Prostate gland (tissue), 2 donors: ENCODE measurements at regions not wholly inside any gene's neighbourhood (a gene's known extent, or its start where the extent isn't known, plus 50 kb on each side); places are given as distances from the start of the nearest gene placed in this dataset.
"Not testable (repeated sequence)": the region's sequence is repeated elsewhere in the genome, so short reads cannot be mapped to it uniquely, and the experiment has no call there.

Experiments
- DNase-seq: peaks from one replicate; pipeline ENCODE4 v3.0.0-alpha.2; 2019; ENCODE audit warnings: low spot score
- H3K27ac ChIP-seq, 2 donors: fragments of 200-600 bp; sonication (generic); 2 replicates each; pipeline ENCODE4 v1.5.1; 2017 to 2019
- H3K27me3 ChIP-seq: fragments of 200-600 bp; sonication (generic); replicated peaks from 2 replicates; pipeline ENCODE4 v1.5.1; 2019; ENCODE audit not compliant: insufficient read depth
- H3K36me3 ChIP-seq, 2 donors: fragments of 200-600 bp; sonication (generic); 1 replicate in 1 of 2; 2 replicates in 1 of 2; pipeline versions ENCODE4 v1.5.1 to v1.8.1; 2017 to 2019
- H3K4me1 ChIP-seq: fragments of 200-600 bp; sonication (generic); replicated peaks from 2 replicates; pipeline ENCODE4 v1.5.1; 2019
- H3K4me3 ChIP-seq, 2 donors: fragments of 200-600 bp; sonication (generic); 2 replicates each; pipeline ENCODE4 v1.5.1; 2017 to 2019
- H3K9me3 ChIP-seq: fragments of 200-600 bp; sonication (generic); 2 replicates; pipeline ENCODE4 v1.5.1; 2017
- CTCF ChIP-seq, 4 experiments: fragments of 200-600 bp in 2 of 4; fragments of 450-650 bp in 2 of 4; sonication (generic) in 2 of 4; IDR thresholded peaks; 1 replicate in 3 of 4; 2 replicates in 1 of 4; pipeline ENCODE4 v1.5.1; 2016 to 2019; ENCODE audit warnings: antibody characterized with exemption in 4 of 4, mild to moderate bottlenecking in 2 of 4, moderate library complexity in 2 of 4
- POLR2A ChIP-seq: fragments of 450-650 bp; IDR thresholded peaks from one replicate; pipeline ENCODE4 v1.6.1; 2016; ENCODE audit warnings: antibody characterized with exemption, mild to moderate bottlenecking
- POLR2AphosphoS5 ChIP-seq: sonication (generic); formaldehyde crosslinking; IDR thresholded peaks from one replicate; pipeline ENCODE4 v1.6.1; 2017; ENCODE audit warnings: antibody characterized with exemption
- WGBS: methylation state at CpG from one replicate; pipeline ENCODE4 v1.1.5; 2018; 5-methylcytosine and 5-hydroxymethylcytosine counted together
- intact Hi-C: fragments of 100-400 bp; cut with DNase I; formaldehyde crosslinking; loops from one replicate; pipeline ENCODE4 v1.14.2; 2022

GRCh38 chr9:87781331-87781730 lies 55.4 kb downstream of the CTSL start:
- Histone ChIP-seq H3K36me3 (no peaks in the 10 kb centered on the region), H3K27ac (no peak overlapping the region), H3K27me3 (no peaks in the 10 kb centered on the region), H3K9me3 (no peaks in the 10 kb centered on the region), H3K4me3 (no peak overlapping the region), H3K4me1 (no peaks in the 10 kb centered on the region)
- TF ChIP-seq POLR2A: no peak
- TF ChIP-seq CTCF (IDR thresholded peaks at IDR 0.05): no peak
- no peak for TF ChIP-seq POLR2AphosphoS5
- no peak for DNase-seq
- WGBS: 96% methylated on average over 3 of the region's 3 CpGs
- intact Hi-C loops: no loop called here

- Histone ChIP-seq H3K27me3 (no peaks in the 10 kb centered on the region), H3K36me3 (no peaks in the 10 kb centered on the region), H3K4me3 (no peak overlapping the region), H3K4me1 (no peaks in the 10 kb centered on the region), H3K27ac (no peak overlapping the region), H3K9me3 (no peaks in the 10 kb centered on the region)
- WGBS: 94% methylated on average over 4 of the region's 4 CpGs
- DNase-seq: no peak
- no peak for TF ChIP-seq CTCF (IDR thresholded peaks at IDR 0.05)
- no peak for TF ChIP-seq POLR2A
- intact Hi-C loops: no loop called here
Observed at GRCh38 chr9:87783180-87783579, 57.3 kb downstream of the CTSL start.

GRCh38 chr9:87785315-87785970 lies 59.5 kb downstream of the CTSL start:
- H3K27me3 ChIP-seq, H3K9me3 ChIP-seq, H3K4me3 ChIP-seq, H3K36me3 ChIP-seq, intact Hi-C loops, H3K4me1 ChIP-seq: not testable (repeated sequence)
- TF ChIP-seq POLR2AphosphoS5: peak; percentile 74
- H3K27ac ChIP-seq: peak overlapping the region; percentile 2 to 55
- DNase-seq: peak; percentile 46
- 46% methylated on average over 8 of the region's 8 CpGs for WGBS

GRCh38 chr9:87786423-87786822 lies 60.5 kb downstream of the CTSL start:
- no peak for DNase-seq
- no peak overlapping the region for H3K27ac ChIP-seq
- no peaks in the 10 kb centered on the region for H3K9me3 ChIP-seq
- H3K36me3 ChIP-seq: no peaks in the 10 kb centered on the region
- H3K4me1 ChIP-seq: no peaks in the 10 kb centered on the region
- H3K4me3 ChIP-seq: no peak overlapping the region
- intact Hi-C loops: no loop called here
- TF ChIP-seq POLR2AphosphoS5: no peak
- TF ChIP-seq CTCF (IDR thresholded peaks at IDR 0.05): no peak
- no peak for TF ChIP-seq POLR2A
- WGBS: 79% methylated on average over 2 of the region's 2 CpGs
- no peaks in the 10 kb centered on the region for H3K27me3 ChIP-seq

- H3K4me3 ChIP-seq: no peak overlapping the region
- intact Hi-C loops: no loop called here
- no peaks in the 10 kb centered on the region for H3K27me3 ChIP-seq
- 66% methylated on average over 2 of the region's 2 CpGs for WGBS
- H3K4me1 ChIP-seq: no peaks in the 10 kb centered on the region
- H3K27ac ChIP-seq: no peak overlapping the region
- TF ChIP-seq CTCF (IDR thresholded peaks at IDR 0.05): no peak
- TF ChIP-seq POLR2AphosphoS5: no peak
- H3K9me3 ChIP-seq: no peaks in the 10 kb centered on the region
- H3K36me3 ChIP-seq: no peaks in the 10 kb centered on the region
- DNase-seq: no peak
Observed at GRCh38 chr9:87786876-87787275, 61.0 kb downstream of the CTSL start.
